ENCODE measurements at regions not wholly inside any gene's neighbourhood (a gene's known extent, or its start where the extent isn't known, plus 50 kb on each side); places are given as distances from the start of the nearest gene placed in this dataset.

- TF ChIP-seq POLR2A (IDR thresholded peaks at IDR 0.05) (no peak), CTCF (IDR thresholded peaks at IDR 0.05) (no peak)
Observed at GRCh38 chr18:1173593-1173992, 268.9 kb downstream of the ADCYAP1 start.

All from right lobe of liver (tissue), 4 donors.